Stimulated activated naive CD8-positive, alpha-beta T cell treated with anti-CD3 and anti-CD28 coated beads, Interleukin-15, amount 100 ng/mL, for 72 hours (primary cell): ENCODE measurements at regions not wholly inside any gene's neighbourhood (a gene's known extent, or its start where the extent isn't known, plus 50 kb on each side); places are given as distances from the start of the nearest gene placed in this dataset.

Experiments used
- ATAC-seq: fragments of 150-1000 bp; cut with Tn5 transposase; 2 replicates; pipeline ENCODE4 v1.10.0; 2021; ENCODE audit warnings: mild to moderate bottlenecking, moderate library complexity
- DNase-seq, 2 donors: peaks; one replicate each; pipeline ENCODE4 v3.0.0; 2021 to 2022
- H3K27ac Mint-ChIP-seq, 2 donors: one replicate each; pipeline ENCODE4 v1.8.0; 2022; ENCODE audit warnings: mild to moderate bottlenecking in 2 of 2, mixed read lengths in 2 of 2, moderate library complexity in 2 of 2
- H3K27me3 Mint-ChIP-seq: one replicate; pipeline ENCODE4 v1.8.0; 2022; ENCODE audit warnings: mixed read lengths
- H3K4me1 Mint-ChIP-seq: one replicate; pipeline ENCODE4 v1.8.0; 2022; ENCODE audit warnings: mild to moderate bottlenecking, mixed read lengths
- H3K4me3 Mint-ChIP-seq, 2 donors: one replicate each; pipeline ENCODE4 v1.8.0; 2022; ENCODE audit warnings: mild to moderate bottlenecking in 2 of 2, mixed read lengths in 2 of 2, moderate library complexity in 1 of 2
- H3K9me3 Mint-ChIP-seq, 2 donors: one replicate each; pipeline ENCODE4 v1.8.0; 2022; ENCODE audit warnings: mixed read lengths in 2 of 2

- Mint-ChIP-seq H3K27me3 (peaks cover 16% of the 10 kb centered on the region), H3K27ac (no peak overlapping the region)
Measured at GRCh38 chr16:26648851-26649250, 417.9 kb upstream of the C16orf82 start.

DNA sequence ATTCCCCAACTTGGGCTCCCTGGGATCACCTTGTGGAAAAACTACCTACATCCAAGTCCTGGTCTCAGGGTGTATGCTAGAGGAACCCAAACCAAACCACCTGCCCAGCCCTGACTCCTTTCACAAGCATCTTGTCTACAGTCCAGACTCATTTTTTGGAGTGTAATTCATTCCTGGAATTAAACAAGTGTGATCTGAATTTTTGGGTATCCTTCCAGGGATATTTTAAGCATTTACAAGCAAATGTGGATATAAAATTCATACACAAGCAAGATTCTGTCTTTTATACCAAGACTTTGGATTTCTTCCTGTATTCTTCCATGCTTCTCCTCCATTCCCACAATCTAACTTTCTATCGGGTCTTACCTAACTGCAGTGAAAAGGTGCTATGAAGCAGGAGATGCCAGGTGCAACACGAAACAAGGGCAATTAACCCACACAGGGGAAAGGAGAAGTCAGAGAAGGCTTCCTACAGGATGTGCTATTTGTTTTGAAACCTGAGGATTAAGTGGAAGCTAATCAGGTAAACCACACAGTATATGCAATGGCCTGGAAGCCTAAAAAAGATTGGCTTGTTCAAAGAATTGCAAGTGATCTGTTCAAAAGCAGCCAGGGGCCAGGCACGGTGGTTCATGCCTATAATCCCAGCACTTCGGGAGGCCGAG, 417.2 kb upstream of the C16orf82 start:
- DNase-seq (no peak), ATAC-seq (no peak)
- H3K4me3 Mint-ChIP-seq: no peak overlapping the region
- H3K9me3 Mint-ChIP-seq: no peaks in the 10 kb centered on the region
- H3K4me1 Mint-ChIP-seq: peaks cover 18% of the 10 kb centered on the region
- peaks cover 16% of the 10 kb centered on the region for H3K27me3 Mint-ChIP-seq
- no peak overlapping the region for H3K27ac Mint-ChIP-seq

More at GRCh38 chr16:26648851-26649250, 417.9 kb upstream of the C16orf82 start:
- DNase-seq (no peak), ATAC-seq (no peak)
- peaks cover 24% of the 10 kb centered on the region for H3K4me1 Mint-ChIP-seq
- no peak overlapping the region for H3K4me3 Mint-ChIP-seq
- no peaks in the 10 kb centered on the region for H3K9me3 Mint-ChIP-seq

- Mint-ChIP-seq H3K27me3 (peaks cover 27% of the 10 kb centered on the region), H3K4me3 (no peak overlapping the region), H3K9me3 (no peaks in the 10 kb centered on the region), H3K4me1 (peaks cover 5% of the 10 kb centered on the region), H3K27ac (no peak overlapping the region)
- no peak for ATAC-seq
- DNase-seq: no peak
Measured at GRCh38 chr16:26651464-26651863, 415.3 kb upstream of the C16orf82 start.

DNA sequence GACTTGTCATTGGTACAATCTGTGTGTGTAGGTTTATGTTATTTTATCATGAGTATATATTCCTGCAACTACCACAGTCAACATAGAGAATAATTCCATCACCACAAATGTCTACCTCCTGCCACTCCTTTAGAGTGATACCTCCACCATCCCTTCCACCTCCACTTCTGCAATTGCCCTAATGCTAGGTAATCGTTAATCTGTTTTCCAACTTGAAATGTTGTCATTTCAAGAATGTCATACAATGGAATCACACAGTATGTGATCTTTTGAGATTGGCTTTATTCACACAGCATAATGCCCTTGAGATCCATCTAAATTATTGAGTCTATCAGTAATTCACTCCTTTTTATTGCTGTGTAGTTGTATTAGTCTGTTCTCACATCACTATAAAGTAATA, 414.8 kb upstream of the C16orf82 start:
- H3K27ac Mint-ChIP-seq: no peak overlapping the region
- no peak overlapping the region for H3K4me3 Mint-ChIP-seq
- ATAC-seq: no peak
- peaks cover 5% of the 10 kb centered on the region for H3K4me1 Mint-ChIP-seq
- DNase-seq: no peak
- no peaks in the 10 kb centered on the region for H3K9me3 Mint-ChIP-seq
- peaks cover 30% of the 10 kb centered on the region for H3K27me3 Mint-ChIP-seq

DNA sequence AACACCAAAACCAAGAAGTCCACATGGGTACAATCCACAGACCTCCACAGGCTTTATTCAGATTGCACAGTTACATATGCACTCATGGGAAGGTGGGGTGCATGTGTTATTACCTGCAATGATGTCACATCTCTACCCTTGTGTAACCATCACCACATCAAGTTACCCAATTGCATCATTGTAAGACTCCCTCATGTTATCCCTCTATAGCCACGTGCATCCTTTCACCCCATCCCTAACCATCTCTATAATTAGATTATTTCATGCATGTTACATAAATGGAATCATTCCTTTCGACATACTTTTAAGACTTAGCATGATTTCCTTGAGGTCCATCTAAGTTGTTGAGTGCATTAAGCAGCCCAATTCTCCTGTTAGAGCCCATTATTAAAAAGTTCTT, 408.2 kb upstream of the C16orf82 start:
- Mint-ChIP-seq H3K9me3 (no peaks in the 10 kb centered on the region), H3K4me3 (no peak overlapping the region), H3K27me3 (peaks cover 33% of the 10 kb centered on the region), H3K4me1 (peaks cover under 1% of the 10 kb centered on the region), H3K27ac (no peak overlapping the region)
- DNase-seq (no peak), ATAC-seq (no peak)

- H3K27ac Mint-ChIP-seq: no peak overlapping the region
- DNase-seq (no peak), ATAC-seq (no peak)
- H3K27me3 Mint-ChIP-seq: peaks cover 37% of the 10 kb centered on the region
- no peaks in the 10 kb centered on the region for H3K9me3 Mint-ChIP-seq
- H3K4me3 Mint-ChIP-seq: no peak overlapping the region
- H3K4me1 Mint-ChIP-seq: peaks cover 4% of the 10 kb centered on the region
Measured at GRCh38 chr16:26658915-26659314, 407.8 kb upstream of the C16orf82 start.

- ATAC-seq (no peak), DNase-seq (no peak)
- peaks cover 26% of the 10 kb centered on the region for H3K4me1 Mint-ChIP-seq
- H3K27ac Mint-ChIP-seq: no peak overlapping the region
- peaks cover 24% of the 10 kb centered on the region for H3K27me3 Mint-ChIP-seq
- no peaks in the 10 kb centered on the region for H3K9me3 Mint-ChIP-seq
- no peak overlapping the region for H3K4me3 Mint-ChIP-seq
Measured at GRCh38 chr16:26664086-26664485, 402.6 kb upstream of the C16orf82 start.

- Mint-ChIP-seq H3K27me3 (peaks cover 24% of the 10 kb centered on the region), H3K27ac (no peak overlapping the region), H3K4me3 (no peak overlapping the region), H3K9me3 (peaks cover 0 to 7% of the 10 kb centered on the region in 2 donors), H3K4me1 (peaks cover 38% of the 10 kb centered on the region)
- DNase-seq: peak in 1 of 2 donors; percentile 40
- ATAC-seq: peak; percentile 93
Measured at GRCh38 chr16:26665166-26665939, 401.4 kb upstream of the C16orf82 start.

- peaks cover 24% of the 10 kb centered on the region for H3K27me3 Mint-ChIP-seq
- peak overlapping the region in 1 of 2 donors; percentile 29 for H3K27ac Mint-ChIP-seq
- ATAC-seq (peak; percentile 61), DNase-seq (no peak)
- peaks cover 6 to 9% of the 10 kb centered on the region in 2 donors for H3K9me3 Mint-ChIP-seq
- H3K4me3 Mint-ChIP-seq: no peak overlapping the region
- H3K4me1 Mint-ChIP-seq: peaks cover 42% of the 10 kb centered on the region
Measured at GRCh38 chr16:26666486-26666885, 400.2 kb upstream of the C16orf82 start.

GRCh38 chr16:26667307-26667706, 399.4 kb upstream of the C16orf82 start:
- DNase-seq (no peak), ATAC-seq (no peak)
- no peak overlapping the region for H3K4me3 Mint-ChIP-seq
- peaks cover 17% of the 10 kb centered on the region for H3K27me3 Mint-ChIP-seq
- H3K9me3 Mint-ChIP-seq: peaks cover 8 to 17% of the 10 kb centered on the region in 2 donors
- H3K4me1 Mint-ChIP-seq: peaks cover 51% of the 10 kb centered on the region
- H3K27ac Mint-ChIP-seq: no peak overlapping the region

GRCh38 chr16:26668026-26668425, 398.7 kb upstream of the C16orf82 start:
- ATAC-seq: no peak
- Mint-ChIP-seq H3K27ac (no peak overlapping the region), H3K27me3 (peaks cover 12% of the 10 kb centered on the region), H3K4me1 (peaks cover 58% of the 10 kb centered on the region), H3K9me3 (peaks cover 12 to 24% of the 10 kb centered on the region in 2 donors), H3K4me3 (no peak overlapping the region)
- DNase-seq: no peak

DNA sequence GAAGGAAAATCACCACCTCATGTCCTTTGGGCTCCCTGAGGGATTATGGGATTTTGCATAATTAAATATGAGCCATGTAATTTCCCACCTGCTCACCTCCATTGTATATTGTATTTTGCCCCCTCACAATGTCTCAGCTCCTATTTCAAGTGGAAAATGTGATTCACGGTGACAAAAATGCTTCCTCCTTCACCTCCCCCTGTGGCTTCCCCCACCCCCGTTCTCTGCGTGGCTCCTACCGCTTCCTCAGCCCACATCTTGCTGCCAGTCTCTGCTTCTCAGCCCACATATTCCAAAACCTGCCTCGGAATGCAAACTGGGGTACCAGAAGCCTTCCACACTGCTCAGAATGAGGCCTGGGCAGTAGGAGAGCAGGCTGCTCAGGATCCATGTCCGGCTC, 394.5 kb upstream of the C16orf82 start:
- peaks cover 23 to 48% of the 10 kb centered on the region in 2 donors for H3K9me3 Mint-ChIP-seq
- DNase-seq (peak; percentile 30 to 62), ATAC-seq (peak; percentile 92)
- peak overlapping the region; percentile 40 to 76 for H3K4me3 Mint-ChIP-seq
- H3K27ac Mint-ChIP-seq: peak overlapping the region; percentile 77 to 97
- peaks cover under 1% of the 10 kb centered on the region for H3K27me3 Mint-ChIP-seq
- peaks cover 37% of the 10 kb centered on the region for H3K4me1 Mint-ChIP-seq

GRCh38 chr16:26673011-26673410, 393.7 kb upstream of the C16orf82 start:
- Mint-ChIP-seq H3K4me3 (no peak overlapping the region), H3K4me1 (peaks cover 36% of the 10 kb centered on the region), H3K9me3 (peaks cover 23 to 48% of the 10 kb centered on the region in 2 donors), H3K27me3 (peaks cover 8% of the 10 kb centered on the region), H3K27ac (peak overlapping the region in 1 of 2 donors; percentile 77)
- DNase-seq (no peak), ATAC-seq (no peak)

DNA sequence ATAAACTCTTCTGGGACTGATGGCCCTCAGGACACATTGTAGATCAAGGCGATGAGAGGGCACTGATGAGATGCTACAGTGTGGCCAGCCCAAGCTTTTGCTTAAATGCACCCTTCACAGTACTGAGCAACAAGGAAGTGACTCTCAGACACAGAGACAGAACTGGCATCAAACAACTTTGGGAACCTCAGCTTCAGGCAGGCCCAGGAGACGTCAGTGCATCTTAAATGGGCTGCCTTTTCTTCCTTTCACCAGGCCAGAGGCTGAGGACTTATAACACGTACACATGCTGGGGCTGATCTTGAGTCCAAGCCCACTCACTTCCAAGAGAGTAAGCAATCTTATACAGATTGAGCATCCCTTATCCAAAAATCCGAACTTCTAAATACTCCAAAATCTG, 386.1 kb upstream of the C16orf82 start:
- peaks cover 18% of the 10 kb centered on the region for H3K27me3 Mint-ChIP-seq
- H3K27ac Mint-ChIP-seq: no peak overlapping the region
- H3K4me1 Mint-ChIP-seq: no peaks in the 10 kb centered on the region
- no peak for DNase-seq
- ATAC-seq: no peak
- no peak overlapping the region for H3K4me3 Mint-ChIP-seq
- H3K9me3 Mint-ChIP-seq: no peaks in the 10 kb centered on the region

GRCh38 chr16:26688105-26688504, 378.6 kb upstream of the C16orf82 start:
- H3K27ac Mint-ChIP-seq: peak overlapping the region in 1 of 2 donors; percentile 42
- no peak overlapping the region for H3K4me3 Mint-ChIP-seq
- H3K4me1 Mint-ChIP-seq: no peaks in the 10 kb centered on the region

DNA sequence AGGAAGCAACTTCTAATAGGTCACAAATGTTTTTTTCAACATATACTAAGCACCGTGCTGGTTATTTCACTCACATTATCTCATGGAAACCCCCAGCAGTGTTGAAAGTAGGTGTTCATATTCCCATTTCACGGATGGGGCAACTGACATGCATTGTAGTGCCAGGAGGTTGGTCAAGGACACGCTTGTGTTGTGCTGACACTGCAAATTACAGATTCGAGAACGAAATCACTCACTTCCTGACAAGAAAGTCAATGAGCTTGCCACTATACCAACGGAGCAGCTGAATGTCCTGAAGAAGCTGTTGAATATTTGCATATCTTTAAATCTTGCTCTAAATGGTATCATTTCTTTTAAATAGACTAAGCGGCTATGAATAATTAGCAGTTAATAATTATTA, 378.0 kb upstream of the C16orf82 start:
- DNase-seq (no peak), ATAC-seq (no peak)
- no peak overlapping the region for H3K27ac Mint-ChIP-seq
- peaks cover 0 to 5% of the 10 kb centered on the region in 2 donors for H3K9me3 Mint-ChIP-seq
- no peaks in the 10 kb centered on the region for H3K4me1 Mint-ChIP-seq
- peaks cover 47% of the 10 kb centered on the region for H3K27me3 Mint-ChIP-seq
- no peak overlapping the region for H3K4me3 Mint-ChIP-seq

More at GRCh38 chr16:26688105-26688504, 378.6 kb upstream of the C16orf82 start:
- ATAC-seq: no peak
- DNase-seq: no peak
- H3K9me3 Mint-ChIP-seq: peaks cover 0 to 5% of the 10 kb centered on the region in 2 donors
- H3K27me3 Mint-ChIP-seq: peaks cover 41% of the 10 kb centered on the region
